ENCODE measurements at regions not wholly inside any gene's neighbourhood (a gene's known extent, or its start where the extent isn't known, plus 50 kb on each side); places are given as distances from the start of the nearest gene placed in this dataset.

DNA sequence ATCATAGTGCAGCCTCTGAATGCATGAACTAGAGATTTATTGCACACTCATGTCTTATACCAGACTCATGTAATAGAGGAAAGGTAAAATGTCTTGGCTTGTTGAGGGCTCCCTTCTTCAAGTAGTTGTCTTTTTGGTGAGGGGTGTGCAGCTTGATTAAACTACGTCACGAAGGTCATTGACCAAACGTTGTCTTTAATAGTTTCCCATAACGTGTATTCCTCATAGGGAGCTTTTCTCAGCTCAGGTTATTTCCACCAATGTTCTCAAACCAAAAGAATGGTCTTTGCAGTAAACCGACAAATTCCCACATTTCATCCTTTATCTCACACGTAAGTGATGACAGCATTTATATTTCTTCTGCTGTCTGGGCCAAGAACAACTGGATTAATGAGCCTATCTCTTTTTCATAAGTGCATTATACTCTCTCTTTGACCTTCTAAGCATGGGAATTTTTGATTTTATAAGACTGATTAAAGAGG is 547.7 kb upstream of the ZEB2 start:
- H3K27ac ChIP-seq (ENCODE audit: low read depth, low read length): no peak overlapping the region
- intact Hi-C loops (cut with micrococcal nuclease): no loop called here
- no peaks in the 10 kb centered on the region; the same call in 1 of the 2 replicates for H3K9me2 ChIP-seq (ENCODE audit: insufficient read depth)
- H3K9me3 ChIP-seq (ENCODE audit: control insufficient read depth in 1 of 2, insufficient read depth in 1 of 2, low read depth in 1 of 2, low read length in 2 of 2): no peaks in the 10 kb centered on the region
- ChIA-PET CTCF (no interaction called here), RAD21 (ENCODE audit: low non-redundant PET in 1 of 2, low total read pairs in 2 of 2, uncharacterized antibody in 2 of 2, unreplicated experiment in 2 of 2) (no interaction called here), POLR2A (no interaction called here)
- BruUV-seq (replicated peaks): no TSS peak
- H3K9ac ChIP-seq (ENCODE audit: low read length): no peak overlapping the region
- H2AFZ ChIP-seq (ENCODE audit: low read depth, low read length, poor library complexity, severe bottlenecking): no peak overlapping the region
- no peak overlapping the region for H3K4me2 ChIP-seq (ENCODE audit: low read length)
- ATAC-seq (no peak), DNase-seq (ENCODE audit: low read depth, low spot score) (no peak)
- TF ChIP-seq ZFX (IDR thresholded peaks at IDR 0.05) (no peak), ELF1 (IDR thresholded peaks at IDR 0.05; ENCODE audit: borderline replicate concordance, low read depth) (no peak), SRF (IDR thresholded peaks at IDR 0.05; ENCODE audit: low read depth) (no peak), EGR1 (IDR thresholded peaks at IDR 0.05; ENCODE audit: low read depth) (no peak), CEBPB (IDR thresholded peaks at IDR 0.05; ENCODE audit: low read depth) (no peak), JUND (IDR thresholded peaks at IDR 0.05) (no peak), POLR2A (IDR thresholded peaks at IDR 0.05; ENCODE audit: borderline replicate concordance, extremely low read depth, insufficient read depth, insufficient read length) (no peak), TCF7L2 (IDR thresholded peaks at IDR 0.05; ENCODE audit: borderline replicate concordance, extremely low read depth, insufficient read depth, insufficient read length) (no peak), ZNF274 (IDR thresholded peaks at IDR 0.05; ENCODE audit: low read depth, low read length) (no peak), POLR2AphosphoS5 (IDR thresholded peaks at IDR 0.05; ENCODE audit: low read depth, low read length) (no peak), RAD21 (IDR thresholded peaks at IDR 0.05; ENCODE audit: low read depth) (no peak), YY1 (IDR thresholded peaks at IDR 0.05; ENCODE audit: extremely low read depth, insufficient replicate concordance, low read depth, low read length) (no peak), EZH2 (IDR thresholded peaks at IDR 0.05) (no peak), SP1 (IDR thresholded peaks at IDR 0.05; ENCODE audit: low read depth) (no peak), CBX3 (IDR thresholded peaks at IDR 0.05; ENCODE audit: low read depth) (no peak), EZH2phosphoT487 (IDR thresholded peaks at IDR 0.05; ENCODE audit: borderline replicate concordance) (no peak)
- TF ChIP-seq, protein P1, sequence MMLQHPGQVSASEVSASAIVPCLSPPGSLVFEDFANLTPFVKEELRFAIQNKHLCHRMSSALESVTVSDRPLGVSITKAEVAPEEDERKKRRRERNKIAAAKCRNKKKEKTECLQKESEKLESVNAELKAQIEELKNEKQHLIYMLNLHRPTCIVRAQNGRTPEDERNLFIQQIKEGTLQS (IDR thresholded peaks at IDR 0.05): no peak
- TF ChIP-seq, protein P2, sequence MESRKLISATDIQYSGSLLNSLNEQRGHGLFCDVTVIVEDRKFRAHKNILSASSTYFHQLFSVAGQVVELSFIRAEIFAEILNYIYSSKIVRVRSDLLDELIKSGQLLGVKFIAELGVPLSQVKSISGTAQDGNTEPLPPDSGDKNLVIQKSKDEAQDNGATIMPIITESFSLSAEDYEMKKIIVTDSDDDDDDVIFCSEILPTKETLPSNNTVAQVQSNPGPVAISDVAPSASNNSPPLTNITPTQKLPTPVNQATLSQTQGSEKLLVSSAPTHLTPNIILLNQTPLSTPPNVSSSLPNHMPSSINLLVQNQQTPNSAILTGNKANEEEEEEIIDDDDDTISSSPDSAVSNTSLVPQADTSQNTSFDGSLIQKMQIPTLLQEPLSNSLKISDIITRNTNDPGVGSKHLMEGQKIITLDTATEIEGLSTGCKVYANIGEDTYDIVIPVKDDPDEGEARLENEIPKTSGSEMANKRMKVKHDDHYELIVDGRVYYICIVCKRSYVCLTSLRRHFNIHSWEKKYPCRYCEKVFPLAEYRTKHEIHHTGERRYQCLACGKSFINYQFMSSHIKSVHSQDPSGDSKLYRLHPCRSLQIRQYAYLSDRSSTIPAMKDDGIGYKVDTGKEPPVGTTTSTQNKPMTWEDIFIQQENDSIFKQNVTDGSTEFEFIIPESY (IDR thresholded peaks at IDR 0.05; ENCODE audit: extremely low read depth, insufficient replicate concordance, low read length): no peak
- TF ChIP-seq, protein P3, sequence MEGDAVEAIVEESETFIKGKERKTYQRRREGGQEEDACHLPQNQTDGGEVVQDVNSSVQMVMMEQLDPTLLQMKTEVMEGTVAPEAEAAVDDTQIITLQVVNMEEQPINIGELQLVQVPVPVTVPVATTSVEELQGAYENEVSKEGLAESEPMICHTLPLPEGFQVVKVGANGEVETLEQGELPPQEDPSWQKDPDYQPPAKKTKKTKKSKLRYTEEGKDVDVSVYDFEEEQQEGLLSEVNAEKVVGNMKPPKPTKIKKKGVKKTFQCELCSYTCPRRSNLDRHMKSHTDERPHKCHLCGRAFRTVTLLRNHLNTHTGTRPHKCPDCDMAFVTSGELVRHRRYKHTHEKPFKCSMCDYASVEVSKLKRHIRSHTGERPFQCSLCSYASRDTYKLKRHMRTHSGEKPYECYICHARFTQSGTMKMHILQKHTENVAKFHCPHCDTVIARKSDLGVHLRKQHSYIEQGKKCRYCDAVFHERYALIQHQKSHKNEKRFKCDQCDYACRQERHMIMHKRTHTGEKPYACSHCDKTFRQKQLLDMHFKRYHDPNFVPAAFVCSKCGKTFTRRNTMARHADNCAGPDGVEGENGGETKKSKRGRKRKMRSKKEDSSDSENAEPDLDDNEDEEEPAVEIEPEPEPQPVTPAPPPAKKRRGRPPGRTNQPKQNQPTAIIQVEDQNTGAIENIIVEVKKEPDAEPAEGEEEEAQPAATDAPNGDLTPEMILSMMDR (IDR thresholded peaks at IDR 0.05 in 2 of 3, conservative IDR thresholded peaks at IDR 0.05 in 1 of 3; ENCODE audit: borderline replicate concordance in 1 of 3, insufficient read depth in 1 of 3, low read depth in 2 of 3, low read length in 2 of 3): no peak
- TF ChIP-seq, protein P4, sequence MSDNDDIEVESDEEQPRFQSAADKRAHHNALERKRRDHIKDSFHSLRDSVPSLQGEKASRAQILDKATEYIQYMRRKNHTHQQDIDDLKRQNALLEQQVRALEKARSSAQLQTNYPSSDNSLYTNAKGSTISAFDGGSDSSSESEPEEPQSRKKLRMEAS (IDR thresholded peaks at IDR 0.05): no peak
- H4K20me1 ChIP-seq (ENCODE audit: insufficient read depth): no peaks in the 10 kb centered on the region
- H3K4me1 ChIP-seq (ENCODE audit: control insufficient read depth in 1 of 2, insufficient read depth in 2 of 2, low read length in 2 of 2): no peaks in the 10 kb centered on the region
- H3K79me2 ChIP-seq (ENCODE audit: insufficient read depth, low read length): no peaks in the 10 kb centered on the region
- no peaks in the 10 kb centered on the region for H3K36me3 ChIP-seq (ENCODE audit: control insufficient read depth in 1 of 2, insufficient read depth in 2 of 2, low read length in 2 of 2)
- H3K4me3 ChIP-seq (replicated peaks in 1 of 2; ENCODE audit: low read depth in 1 of 2, low read length in 2 of 2): no peak overlapping the region
- no peaks in the 10 kb centered on the region for H3K27me3 ChIP-seq (ENCODE audit: insufficient read depth, low read length)
